Keratinocyte (primary cell): ENCODE measurements at regions not wholly inside any gene's neighbourhood (a gene's known extent, or its start where the extent isn't known, plus 50 kb on each side); places are given as distances from the start of the nearest gene placed in this dataset.
"Not testable (repeated sequence)": the region's sequence is repeated elsewhere in the genome, so short reads cannot be mapped to it uniquely, and the experiment has no call there.

ENCODE experiments used
- DNase-seq: peaks from one replicate; pipeline ENCODE4 v3.0.0-alpha.2; 2011; ENCODE audit warnings: low read depth, missing footprints, low spot score
- FAIRE-seq: peaks from 2 replicates; lab custom pipeline; 2011; peaks lifted over from hg19 to GRCh38; lab: Jason Lieb, UNC
- H2AFZ ChIP-seq: 2 replicates; pipeline ENCODE4 v1.6.0; 2012; ENCODE audit warnings: low read length, control low read depth, inconsistent platforms; ENCODE audit not compliant: control insufficient read depth
- H3K27ac ChIP-seq: 2 replicates; pipeline ENCODE4 v1.5.1; 2011; ENCODE audit warnings: low read length; ENCODE audit not compliant: control insufficient read depth, insufficient read depth
- H3K27me3 ChIP-seq: 3 replicates; pipeline ENCODE4 v1.6.0; 2011; ENCODE audit warnings: low read length; ENCODE audit not compliant: control insufficient read depth, insufficient read depth; ENCODE audit errors: extremely low read depth
- H3K36me3 ChIP-seq, 2 experiments: 2 replicates in 1 of 2; 3 replicates in 1 of 2; pipeline ENCODE4 v1.5.1; 2011; ENCODE audit warnings: low read length in 2 of 2, mild to moderate bottlenecking in 1 of 2; ENCODE audit not compliant: control insufficient read depth in 2 of 2, insufficient read depth in 2 of 2; ENCODE audit errors: extremely low read depth in 1 of 2
- H3K4me1 ChIP-seq: 3 replicates; pipeline ENCODE4 v1.5.1; 2011; ENCODE audit warnings: low read length; ENCODE audit not compliant: control insufficient read depth, insufficient read depth; ENCODE audit errors: extremely low read depth
- H3K4me2 ChIP-seq: 3 replicates; pipeline ENCODE4 v1.6.0; 2011; ENCODE audit warnings: low read depth, low read length; ENCODE audit not compliant: control insufficient read depth, insufficient read depth; ENCODE audit errors: extremely low read depth
- H3K4me3 ChIP-seq, 3 experiments: fragments of 200-600 bp in 1 of 3; sonication (generic) in 1 of 3; 2 replicates in 2 of 3; 3 replicates in 1 of 3; pipeline ENCODE4 v1.5.1; 2011 to 2016; ENCODE audit warnings: low read length in 3 of 3, mild to moderate bottlenecking in 3 of 3, control low read depth in 2 of 3, inconsistent platforms in 1 of 3, low read depth in 1 of 3, mixed read lengths in 1 of 3, mixed run types in 1 of 3, moderate library complexity in 1 of 3; ENCODE audit not compliant: control insufficient read depth in 2 of 3, insufficient read depth in 2 of 3; ENCODE audit errors: extremely low read depth in 1 of 3
- H3K79me2 ChIP-seq: 2 replicates; pipeline ENCODE4 v1.6.0; 2012; ENCODE audit warnings: low read length; ENCODE audit not compliant: control insufficient read depth, insufficient read depth
- H3K9ac ChIP-seq: 3 replicates; pipeline ENCODE4 v1.6.0; 2011; ENCODE audit warnings: low read length; ENCODE audit not compliant: control insufficient read depth, insufficient read depth; ENCODE audit errors: extremely low read depth
- H3K9me1 ChIP-seq: 3 replicates; pipeline ENCODE4 v1.6.0; 2011; ENCODE audit warnings: low read length; ENCODE audit not compliant: control insufficient read depth, insufficient read depth; ENCODE audit errors: extremely low read depth
- H3K9me3 ChIP-seq: 2 replicates; pipeline ENCODE4 v1.5.1; 2012; ENCODE audit warnings: low read depth, low read length; ENCODE audit not compliant: control insufficient read depth
- H4K20me1 ChIP-seq: 3 replicates; pipeline ENCODE4 v1.6.0; 2011; ENCODE audit warnings: low read length; ENCODE audit not compliant: control insufficient read depth, insufficient read depth; ENCODE audit errors: extremely low read depth
- CTCF ChIP-seq, 3 experiments: IDR thresholded peaks in 1 of 3; conservative IDR thresholded peaks in 1 of 3; optimal IDR thresholded peaks in 1 of 3; 2 replicates in 2 of 3; 3 replicates in 1 of 3; pipeline versions ENCODE3 to v1.5.1; 2011; ENCODE audit warnings: low read length in 3 of 3, mild to moderate bottlenecking in 3 of 3, moderate library complexity in 2 of 3, control low read depth in 1 of 3, inconsistent platforms in 1 of 3; ENCODE audit not compliant: insufficient read depth in 2 of 3; ENCODE audit errors: extremely low read depth in 1 of 3
- EZH2 ChIP-seq: IDR thresholded peaks from one replicate; pipeline ENCODE4 v1.6.1; 2012; ENCODE audit warnings: inconsistent platforms, mild to moderate bottlenecking, low read length, moderate library complexity
- dilution Hi-C: fragments of 300-500 bp; cut with MboI; formaldehyde crosslinking; loops from one replicate; pipeline ENCODE4 v1.7.0; 2020; ENCODE audit warnings: low sequenced_read_pairs; ENCODE audit not compliant: extremely low pct_ligation_motif_present

GRCh38 chr12:9328065-9328464 lies 119.9 kb upstream of the PZP start:
- Histone ChIP-seq H4K20me1 (no peaks in the 10 kb centered on the region), H3K36me3 (no peaks in the 10 kb centered on the region), H3K9me3 (no peaks in the 10 kb centered on the region), H3K9ac (no peak overlapping the region), H3K4me1 (no peaks in the 10 kb centered on the region), H3K4me2 (no peak overlapping the region), H3K4me3 (no peak overlapping the region), H3K79me2 (no peaks in the 10 kb centered on the region), H2AFZ (no peak overlapping the region), H3K9me1 (no peaks in the 10 kb centered on the region), H3K27me3 (no peaks in the 10 kb centered on the region), H3K27ac (no peak overlapping the region)
- FAIRE-seq (no peak), DNase-seq (no peak)
- TF ChIP-seq CTCF (optimal IDR thresholded peaks at IDR 0.05 in 1 of 3, IDR thresholded peaks at IDR 0.05 in 1 of 3, conservative IDR thresholded peaks at IDR 0.05 in 1 of 3; ENCODE audit: extremely low read depth in 1 of 3, insufficient read depth in 2 of 3, low read length in 3 of 3) (no peak), EZH2 (no peak)
- dilution Hi-C loops, result no loop called here

- dilution Hi-C loops, result no loop called here
- Histone ChIP-seq H3K4me3 (no peak overlapping the region), H3K9me3 (no peaks in the 10 kb centered on the region), H4K20me1 (no peaks in the 10 kb centered on the region), H3K4me1 (no peaks in the 10 kb centered on the region), H3K9ac (no peak overlapping the region), H3K4me2 (no peak overlapping the region), H3K36me3 (no peaks in the 10 kb centered on the region), H3K27ac (no peak overlapping the region), H2AFZ (no peak overlapping the region), H3K9me1 (no peaks in the 10 kb centered on the region), H3K27me3 (no peaks in the 10 kb centered on the region), H3K79me2 (no peaks in the 10 kb centered on the region)
- DNase-seq, result no peak
- no peak for FAIRE-seq
- TF ChIP-seq CTCF (optimal IDR thresholded peaks at IDR 0.05 in 1 of 3, IDR thresholded peaks at IDR 0.05 in 1 of 3, conservative IDR thresholded peaks at IDR 0.05 in 1 of 3; ENCODE audit: extremely low read depth in 1 of 3, insufficient read depth in 2 of 3, low read length in 3 of 3) (no peak), EZH2 (no peak)
Measured at GRCh38 chr12:9327320-9327719, 119.1 kb upstream of the PZP start.

GRCh38 chr12:9326849-9327248 lies 118.7 kb upstream of the PZP start:
- H3K4me1 ChIP-seq, H3K36me3 ChIP-seq, FAIRE-seq: not testable (repeated sequence)

More at GRCh38 chr12:9326849-9327248, 118.7 kb upstream of the PZP start:
- H3K79me2 ChIP-seq, H4K20me1 ChIP-seq, H3K27me3 ChIP-seq, H3K9ac ChIP-seq, H3K27ac ChIP-seq, dilution Hi-C loops, DNase-seq, H3K9me1 ChIP-seq, H3K4me2 ChIP-seq, H3K4me3 ChIP-seq, H2AFZ ChIP-seq, H3K9me3 ChIP-seq: not testable (repeated sequence)
